ENCODE measurements at regions not wholly inside any gene's neighbourhood (a gene's known extent, or its start where the extent isn't known, plus 50 kb on each side); places are given as distances from the start of the nearest gene placed in this dataset.

- Histone ChIP-seq H3K4me3 (no peak overlapping the region), H3K27me3 (ENCODE audit: insufficient read depth) (no peaks in the 10 kb centered on the region), H2AFZ (no peak overlapping the region), H3K36me3 (ENCODE audit: insufficient read depth) (no peaks in the 10 kb centered on the region), H4K20me1 (replicated peaks; ENCODE audit: insufficient read depth) (no peaks in the 10 kb centered on the region), H3K79me2 (replicated peaks; ENCODE audit: insufficient read depth) (no peaks in the 10 kb centered on the region), H3K4me2 (no peak overlapping the region), H3K27ac (ENCODE audit: low read depth) (no peak overlapping the region), H3K4me1 (ENCODE audit: insufficient read depth) (no peaks in the 10 kb centered on the region), H3K9me2 (ENCODE audit: insufficient read depth) (no peaks in the 10 kb centered on the region), H3F3A (replicated peaks; ENCODE audit: low read depth) (no peaks in the 10 kb centered on the region)
- Mint-ChIP-seq H3K27ac (no peak overlapping the region), H3K4me1 (peaks cover 7% of the 10 kb centered on the region; the same call in 2 of the 3 replicates), H3K9me3 (peaks cover 9% of the 10 kb centered on the region; the same call in 1 of the 3 replicates), H3K27me3 (ENCODE audit: insufficient read depth, low read depth, poor library complexity) (no peaks in the 10 kb centered on the region), H3K36me3 (ENCODE audit: low read depth) (no peaks in the 10 kb centered on the region; the same call in 2 of the 3 replicates), H3K4me3 (no peak overlapping the region)
- ATAC-seq = no peak
- TF ChIP-seq ZNF114 (CRISPR knock-in tag; IDR thresholded peaks at IDR 0.05) (no peak), CTCF (conservative IDR thresholded peaks at IDR 0.05; ENCODE audit: low read depth in 2 of 2) (no peak), ETS1 (IDR thresholded peaks at IDR 0.05) (no peak), EZH2 (IDR thresholded peaks at IDR 0.05; ENCODE audit: low read depth, unreplicated experiment) (no peak), NANOG (IDR thresholded peaks at IDR 0.05; ENCODE audit: borderline replicate concordance) (no peak), ZNF331 (CRISPR knock-in tag; IDR thresholded peaks at IDR 0.05; ENCODE audit: low read depth) (no peak), CREB1 (CRISPR knock-in tag; IDR thresholded peaks at IDR 0.05; ENCODE audit: low read depth) (no peak), REST (IDR thresholded peaks at IDR 0.05; ENCODE audit: unreplicated experiment) (no peak), ZNF462 (CRISPR knock-in tag; IDR thresholded peaks at IDR 0.05) (no peak), POLR2AphosphoS5 (IDR thresholded peaks at IDR 0.05; ENCODE audit: low read depth) (no peak)
- no peak for DNase-seq (ENCODE audit: low spot score)
These were observed 61.5 kb upstream of the RGS2 start for GRCh38 chr1:192747301-192747700.

Measured in GM23338 (cell line).